GM12891 (cell line): ENCODE measurements at regions not wholly inside any gene's neighbourhood (a gene's known extent, or its start where the extent isn't known, plus 50 kb on each side); places are given as distances from the start of the nearest gene placed in this dataset.

ENCODE experiments used
- PAX5 ChIP-seq: IDR thresholded peaks from 2 replicates; pipeline ENCODE4 v1.6.1; 2011; ENCODE audit warnings: low read length, moderate library complexity, mild to moderate bottlenecking; ENCODE audit not compliant: insufficient read depth, severe bottlenecking
- POLR2A ChIP-seq: IDR thresholded peaks from 2 replicates; pipeline ENCODE4 v1.6.1; 2011; ENCODE audit warnings: low read depth, low read length, control low read depth
- POLR2AphosphoS5 ChIP-seq: IDR thresholded peaks from 2 replicates; pipeline ENCODE4 v1.6.1; 2011; ENCODE audit warnings: low read depth, low read length, control low read depth
- SPI1 ChIP-seq: IDR thresholded peaks from 2 replicates; pipeline ENCODE4 v1.6.1; 2011; ENCODE audit warnings: low read depth, low read length, control low read depth
- TAF1 ChIP-seq: IDR thresholded peaks from 2 replicates; pipeline ENCODE4 v1.6.1; 2011; ENCODE audit warnings: low read depth, low read length, control low read depth

GRCh38 chr6:141216726-141217125, 916.0 kb upstream of the GJE1 start:
- TF ChIP-seq POLR2A (no peak), POLR2AphosphoS5 (no peak), TAF1 (no peak), SPI1 (no peak), PAX5 (no peak)
